ENCODE measurements at regions not wholly inside any gene's neighbourhood (a gene's known extent, or its start where the extent isn't known, plus 50 kb on each side); places are given as distances from the start of the nearest gene placed in this dataset.

DNA sequence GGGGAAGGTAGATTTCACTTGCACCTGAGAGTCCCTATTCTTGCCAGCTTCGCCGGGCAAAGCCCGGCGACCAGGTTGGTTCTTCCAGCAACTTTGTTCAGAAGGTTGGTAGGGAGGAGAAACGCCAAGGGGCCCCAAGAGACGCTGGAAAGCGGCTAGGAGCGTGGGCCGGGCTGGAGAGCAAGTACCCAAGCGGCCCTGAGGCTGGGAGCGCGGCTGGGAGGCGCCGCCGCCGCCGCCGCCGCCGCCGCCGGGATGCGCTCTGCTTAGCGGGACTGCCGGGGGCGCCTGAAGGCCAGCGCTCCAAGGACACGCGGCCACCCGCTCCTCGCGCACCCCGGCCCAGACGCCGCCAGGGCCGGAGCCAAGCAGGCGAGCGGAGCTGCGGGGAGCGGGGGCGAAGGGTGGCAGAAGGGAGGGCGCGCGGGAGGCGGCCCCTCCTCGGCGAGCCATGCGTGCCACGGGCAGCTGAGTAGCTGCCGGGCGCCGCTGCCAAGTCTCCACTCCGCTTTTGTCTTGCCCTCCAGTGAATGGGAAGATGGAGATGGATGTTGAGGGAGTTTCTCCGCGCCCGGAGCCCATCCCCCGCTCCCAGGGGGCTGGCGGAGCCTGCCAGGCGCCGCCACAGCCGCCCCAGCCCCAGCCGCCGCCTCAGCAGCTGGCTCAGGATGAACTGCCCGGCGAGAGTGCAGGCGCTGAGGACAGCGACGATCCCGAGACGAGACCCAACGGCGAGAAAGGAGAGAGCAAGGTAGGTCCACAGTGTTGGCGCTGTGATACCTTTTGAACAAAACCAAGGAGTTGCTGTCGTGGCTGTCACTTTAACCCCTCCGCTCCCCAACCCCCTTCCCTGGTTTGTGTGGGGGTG, 227.4 kb upstream of the AZI2 start:
- ATAC-seq: peak; percentile 11 to 17
- Mint-ChIP-seq H3K4me3 (no peak overlapping the region), H3K9me3 (no peaks in the 10 kb centered on the region), H3K27ac (no peak overlapping the region), H3K36me3 (no peaks in the 10 kb centered on the region), H3K27me3 (peaks cover 37 to 44% of the 10 kb centered on the region in 2 donors), H3K4me1 (ENCODE audit: low read depth in 2 of 2) (no peaks in the 10 kb centered on the region)
- no peak for DNase-seq (ENCODE audit: low spot score)

- H3K36me3 Mint-ChIP-seq: no peaks in the 10 kb centered on the region
- H3K27ac Mint-ChIP-seq: no peak overlapping the region
- DNase-seq (ENCODE audit: low spot score) (no peak), ATAC-seq (peak in 1 of 2 donors; percentile 9)
- no peaks in the 10 kb centered on the region for H3K4me1 Mint-ChIP-seq (ENCODE audit: low read depth in 2 of 2)
- H3K9me3 Mint-ChIP-seq: no peaks in the 10 kb centered on the region
- peaks cover 37 to 48% of the 10 kb centered on the region in 2 donors for H3K27me3 Mint-ChIP-seq
- H3K4me3 Mint-ChIP-seq: no peak overlapping the region
These were observed 228.1 kb upstream of the AZI2 start for GRCh38 chr3:28576614-28577200.

GRCh38 chr3:28577941-28578500, 229.4 kb upstream of the AZI2 start:
- Mint-ChIP-seq H3K27me3 (peaks cover 37 to 48% of the 10 kb centered on the region in 2 donors), H3K9me3 (no peaks in the 10 kb centered on the region), H3K36me3 (no peaks in the 10 kb centered on the region), H3K27ac (no peak overlapping the region), H3K4me1 (ENCODE audit: low read depth in 2 of 2) (no peaks in the 10 kb centered on the region), H3K4me3 (no peak overlapping the region)
- DNase-seq (ENCODE audit: low spot score) (no peak), ATAC-seq (no peak)

DNA sequence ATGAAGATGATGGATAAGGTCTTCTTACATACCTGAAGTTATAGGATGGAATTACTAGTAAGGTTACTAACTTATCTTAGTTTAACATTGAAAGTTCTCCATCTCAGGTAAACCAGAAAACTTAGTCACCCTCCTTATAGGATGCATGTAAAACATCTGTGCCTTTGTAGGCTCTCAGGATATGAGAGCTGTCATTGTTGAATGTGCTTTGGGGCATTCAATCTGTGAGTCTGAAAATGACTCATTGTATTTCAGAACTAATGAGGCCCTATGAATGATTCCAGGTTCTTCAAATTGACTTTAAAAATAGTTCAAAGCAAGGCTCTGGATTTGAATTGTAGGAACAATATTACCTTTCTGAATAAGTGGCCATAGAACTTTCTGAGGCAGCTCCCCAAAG, 237.7 kb upstream of the AZI2 start:
- ATAC-seq: no peak
- Mint-ChIP-seq H3K36me3 (no peaks in the 10 kb centered on the region), H3K4me3 (no peak overlapping the region), H3K27ac (no peak overlapping the region), H3K9me3 (no peaks in the 10 kb centered on the region), H3K27me3 (peaks cover 0 to 18% of the 10 kb centered on the region in 2 donors), H3K4me1 (ENCODE audit: low read depth in 2 of 2) (no peaks in the 10 kb centered on the region)
- DNase-seq (ENCODE audit: low spot score): no peak

- Mint-ChIP-seq H3K27ac (no peak overlapping the region), H3K36me3 (no peaks in the 10 kb centered on the region), H3K4me3 (no peak overlapping the region), H3K4me1 (ENCODE audit: low read depth in 2 of 2) (no peaks in the 10 kb centered on the region), H3K9me3 (no peaks in the 10 kb centered on the region), H3K27me3 (peaks cover 0 to 12% of the 10 kb centered on the region in 2 donors)
- DNase-seq (ENCODE audit: low spot score) (no peak), ATAC-seq (no peak)
These were observed 239.1 kb upstream of the AZI2 start for GRCh38 chr3:28587723-28588122.

- Mint-ChIP-seq H3K27me3 (peaks cover 0 to 12% of the 10 kb centered on the region in 2 donors), H3K4me1 (ENCODE audit: low read depth in 2 of 2) (no peaks in the 10 kb centered on the region), H3K36me3 (no peaks in the 10 kb centered on the region), H3K27ac (no peak overlapping the region), H3K9me3 (no peaks in the 10 kb centered on the region), H3K4me3 (no peak overlapping the region)
- DNase-seq (ENCODE audit: low spot score) (no peak), ATAC-seq (no peak)
These were observed 241.6 kb upstream of the AZI2 start for GRCh38 chr3:28590216-28590615.

DNA sequence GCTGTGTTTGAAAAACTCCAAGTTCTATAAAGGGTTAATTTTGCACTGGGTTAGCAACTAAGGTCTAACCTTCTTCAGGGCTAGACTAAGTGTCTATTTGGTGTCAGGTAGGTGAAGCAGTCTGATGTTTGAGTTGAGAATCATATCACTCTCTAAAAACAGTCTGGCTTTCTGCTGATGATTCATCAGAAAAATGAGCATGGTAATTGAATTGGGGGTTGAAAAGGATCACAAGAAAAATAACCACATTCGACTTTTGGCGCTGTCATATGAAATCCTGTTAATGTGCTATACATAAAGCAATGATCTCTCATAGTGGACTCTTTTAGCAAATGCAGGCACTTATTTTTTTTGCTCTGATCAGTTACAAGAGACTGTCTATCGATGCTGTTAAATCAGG, 242.2 kb upstream of the AZI2 start:
- H3K4me3 Mint-ChIP-seq: no peak overlapping the region
- H3K9me3 Mint-ChIP-seq: no peaks in the 10 kb centered on the region
- peaks cover 0 to 12% of the 10 kb centered on the region in 2 donors for H3K27me3 Mint-ChIP-seq
- no peak overlapping the region for H3K27ac Mint-ChIP-seq
- ATAC-seq (no peak), DNase-seq (ENCODE audit: low spot score) (no peak)
- no peaks in the 10 kb centered on the region for H3K4me1 Mint-ChIP-seq (ENCODE audit: low read depth in 2 of 2)
- no peaks in the 10 kb centered on the region for H3K36me3 Mint-ChIP-seq

DNA sequence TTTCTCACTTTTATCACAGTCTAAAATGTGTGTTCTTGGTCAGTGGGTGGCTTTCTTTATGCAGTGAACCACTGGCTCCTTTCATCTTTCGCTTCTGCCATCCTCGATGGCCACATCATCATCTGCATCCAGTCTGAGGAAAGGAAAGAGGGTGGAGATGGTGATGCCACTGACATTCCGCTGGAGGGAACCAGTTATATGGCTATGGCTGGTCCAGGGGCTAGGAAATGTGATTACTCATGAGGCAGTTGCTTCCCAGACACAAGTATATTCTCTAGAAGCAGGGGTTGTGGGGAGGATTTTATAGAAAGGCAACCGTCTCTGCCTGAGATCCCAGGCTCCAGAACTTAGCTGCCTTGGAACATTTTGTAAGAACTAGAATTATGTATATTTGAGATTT, 246.7 kb upstream of the AZI2 start:
- Mint-ChIP-seq H3K36me3 (no peaks in the 10 kb centered on the region), H3K27me3 (peaks cover 0 to 12% of the 10 kb centered on the region in 2 donors), H3K4me1 (ENCODE audit: low read depth in 2 of 2) (no peaks in the 10 kb centered on the region), H3K27ac (no peak overlapping the region), H3K9me3 (peaks cover 4% of the 10 kb centered on the region), H3K4me3 (no peak overlapping the region)
- DNase-seq (ENCODE audit: low spot score) (no peak), ATAC-seq (no peak)

GRCh38 chr3:28597452-28597851, 248.8 kb upstream of the AZI2 start:
- DNase-seq (ENCODE audit: low spot score) (no peak), ATAC-seq (no peak)
- Mint-ChIP-seq H3K27me3 (peaks cover 0 to 27% of the 10 kb centered on the region in 2 donors), H3K4me3 (no peak overlapping the region), H3K27ac (no peak overlapping the region), H3K9me3 (peaks cover 4% of the 10 kb centered on the region), H3K36me3 (no peaks in the 10 kb centered on the region), H3K4me1 (ENCODE audit: low read depth in 2 of 2) (no peaks in the 10 kb centered on the region)

GRCh38 chr3:28598165-28598564, 249.5 kb upstream of the AZI2 start:
- no peak for ATAC-seq
- no peak for DNase-seq (ENCODE audit: low spot score)

GRCh38 chr3:28601291-28601690, 252.7 kb upstream of the AZI2 start:
- no peak overlapping the region for H3K4me3 Mint-ChIP-seq
- DNase-seq (ENCODE audit: low spot score) (no peak), ATAC-seq (no peak)
- H3K27ac Mint-ChIP-seq: no peak overlapping the region
- H3K27me3 Mint-ChIP-seq: peaks cover 0 to 36% of the 10 kb centered on the region in 2 donors
- no peaks in the 10 kb centered on the region for H3K36me3 Mint-ChIP-seq
- peaks cover 4% of the 10 kb centered on the region for H3K9me3 Mint-ChIP-seq
- H3K4me1 Mint-ChIP-seq (ENCODE audit: low read depth in 2 of 2): no peaks in the 10 kb centered on the region

More at GRCh38 chr3:28598165-28598564, 249.5 kb upstream of the AZI2 start:
- Mint-ChIP-seq H3K27me3 (peaks cover 0 to 27% of the 10 kb centered on the region in 2 donors), H3K4me1 (ENCODE audit: low read depth in 2 of 2) (no peaks in the 10 kb centered on the region), H3K9me3 (peaks cover 4% of the 10 kb centered on the region), H3K27ac (no peak overlapping the region), H3K4me3 (no peak overlapping the region), H3K36me3 (no peaks in the 10 kb centered on the region)

GRCh38 chr3:28606283-28606682, 257.7 kb upstream of the AZI2 start:
- DNase-seq (ENCODE audit: low spot score) (no peak), ATAC-seq (no peak)
- Mint-ChIP-seq H3K4me1 (ENCODE audit: low read depth in 2 of 2) (no peaks in the 10 kb centered on the region), H3K27ac (no peak overlapping the region), H3K36me3 (no peaks in the 10 kb centered on the region), H3K9me3 (no peaks in the 10 kb centered on the region), H3K27me3 (peaks cover 0 to 29% of the 10 kb centered on the region in 2 donors), H3K4me3 (no peak overlapping the region)

DNA sequence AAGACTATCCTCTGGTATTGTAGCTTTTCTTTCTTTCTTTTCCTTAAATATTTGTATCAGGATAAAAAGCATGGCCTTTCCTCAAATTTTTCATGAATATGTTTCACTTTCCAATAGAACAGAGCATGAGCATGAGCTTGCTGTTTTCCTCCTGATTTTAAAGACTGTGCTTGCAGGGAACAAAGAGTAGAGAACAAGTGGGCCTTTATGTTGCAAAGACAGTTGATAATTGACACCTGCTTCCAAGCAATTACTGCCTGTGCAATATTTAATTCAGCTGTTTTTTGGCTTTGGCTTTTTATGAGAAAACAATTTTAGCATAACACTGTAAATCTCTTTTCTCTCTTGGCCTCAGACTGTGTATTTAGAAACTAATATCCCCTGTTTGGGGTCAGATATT, 263.6 kb upstream of the AZI2 start:
- H3K4me3 Mint-ChIP-seq: no peak overlapping the region
- no peaks in the 10 kb centered on the region for H3K36me3 Mint-ChIP-seq
- no peak for ATAC-seq
- no peak overlapping the region for H3K27ac Mint-ChIP-seq
- peaks cover 0 to 3% of the 10 kb centered on the region in 2 donors for H3K27me3 Mint-ChIP-seq
- no peaks in the 10 kb centered on the region for H3K9me3 Mint-ChIP-seq
- no peak for DNase-seq (ENCODE audit: low spot score)
- no peaks in the 10 kb centered on the region for H3K4me1 Mint-ChIP-seq (ENCODE audit: low read depth in 2 of 2)

- no peaks in the 10 kb centered on the region for H3K27me3 Mint-ChIP-seq
- H3K4me1 Mint-ChIP-seq (ENCODE audit: low read depth in 2 of 2): no peaks in the 10 kb centered on the region
- H3K27ac Mint-ChIP-seq: no peak overlapping the region
- H3K4me3 Mint-ChIP-seq: no peak overlapping the region
- ATAC-seq: no peak
- H3K9me3 Mint-ChIP-seq: no peaks in the 10 kb centered on the region
- DNase-seq (ENCODE audit: low spot score): no peak
- no peaks in the 10 kb centered on the region for H3K36me3 Mint-ChIP-seq
These were observed 265.0 kb upstream of the AZI2 start for GRCh38 chr3:28613511-28614106.

Measured in natural killer cell treated with Interleukin-12 subunit alpha and Interleukin-12 subunit beta and Interleukin-15 and Interleukin-18, amount 100 ng/mL, for 72 hours (primary cell).